ENCODE measurements at regions not wholly inside any gene's neighbourhood (a gene's known extent, or its start where the extent isn't known, plus 50 kb on each side); places are given as distances from the start of the nearest gene placed in this dataset.

GRCh38 chr2:161046876-161047275 is 113.4 kb upstream of the TANK start:
- TF ChIP-seq CTCF (IDR thresholded peaks at IDR 0.05), result no peak

GRCh38 chr2:161048317-161048716 is 111.9 kb upstream of the TANK start:
- no peak for TF ChIP-seq CTCF (IDR thresholded peaks at IDR 0.05)

DNA sequence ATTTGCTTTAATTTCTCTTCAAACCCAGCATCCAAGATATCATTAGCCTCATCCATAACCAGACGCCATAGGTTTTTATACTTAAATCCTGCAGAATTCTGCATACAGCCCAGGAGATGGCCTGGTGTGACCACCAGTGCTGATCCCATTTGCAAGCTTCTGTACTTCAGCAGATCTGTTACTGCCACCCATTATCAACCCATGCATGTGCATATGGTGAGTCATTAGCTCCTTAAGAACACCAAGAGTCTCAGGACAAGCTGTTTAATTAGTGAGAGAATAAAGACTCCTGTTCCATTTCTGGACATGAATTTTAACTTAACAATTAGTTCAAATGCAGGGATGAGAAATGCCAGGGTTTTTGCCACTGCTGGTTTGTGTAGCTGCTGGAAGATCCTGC is 110.7 kb upstream of the TANK start:
- TF ChIP-seq CTCF (IDR thresholded peaks at IDR 0.05), result no peak

GRCh38 chr2:161052214-161052613 is 108.0 kb upstream of the TANK start:
- no peak for TF ChIP-seq CTCF (IDR thresholded peaks at IDR 0.05)

DNA sequence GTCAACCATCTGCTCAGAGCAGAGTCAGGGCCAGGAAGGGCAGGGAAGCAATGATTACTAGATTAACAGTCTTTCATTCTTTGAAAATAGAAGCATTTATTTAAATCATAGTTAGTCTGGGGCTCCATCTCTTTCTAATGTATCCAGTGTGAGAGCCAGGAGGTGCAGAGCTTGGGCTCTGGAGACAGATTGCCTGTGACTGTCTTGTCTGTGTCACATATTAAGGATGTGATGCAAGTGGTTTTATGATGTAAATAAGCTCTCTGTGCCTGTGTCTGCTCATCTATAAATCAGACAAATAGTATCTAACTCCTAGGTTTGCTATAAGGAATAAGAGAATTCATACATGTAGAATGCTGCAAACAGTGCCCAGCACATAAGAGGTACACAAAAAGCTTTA is 104.9 kb upstream of the TANK start:
- TF ChIP-seq CTCF (IDR thresholded peaks at IDR 0.05), result no peak

DNA sequence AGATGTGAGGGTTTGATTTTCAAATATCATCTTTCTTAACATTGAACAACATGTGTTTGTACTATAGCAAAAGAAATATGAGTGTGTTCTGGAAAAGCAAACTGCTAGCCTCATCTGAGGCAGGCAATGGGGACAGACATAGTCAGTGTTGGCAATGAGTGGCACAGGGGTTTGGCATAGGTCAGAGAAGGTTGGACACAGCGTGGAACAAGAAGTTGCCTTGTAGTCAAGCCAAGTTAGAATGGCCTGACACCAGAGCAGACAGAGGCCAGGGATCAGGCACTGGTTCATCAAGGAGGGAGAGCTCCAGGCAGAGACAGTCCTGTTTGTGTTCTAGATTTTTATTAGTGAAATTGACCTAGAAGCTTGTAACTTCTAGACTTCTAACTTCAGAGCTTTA is 100.8 kb upstream of the TANK start:
- no peak for TF ChIP-seq CTCF (IDR thresholded peaks at IDR 0.05)

- TF ChIP-seq CTCF (IDR thresholded peaks at IDR 0.05), result no peak
Measured at GRCh38 chr2:161061786-161062185, 98.4 kb upstream of the TANK start.

- peak; percentile 86 for TF ChIP-seq CTCF (IDR thresholded peaks at IDR 0.05)
Measured at GRCh38 chr2:161063157-161063945, 96.9 kb upstream of the TANK start.

Measured in LNCAP (cell line).